ENCODE measurements at regions not wholly inside any gene's neighbourhood (a gene's known extent, or its start where the extent isn't known, plus 50 kb on each side); places are given as distances from the start of the nearest gene placed in this dataset.
A peak's percentile ranks its signal among the peaks of the same experiment; 100 is the strongest.

GRCh38 chr3:181764544-181764943, 52.8 kb downstream of the SOX2 start:
- in situ Hi-C loops (cut with HindIII; ENCODE audit: low pct_unique_long_range_greater_than_20kb, low sequenced_read_pairs): no loop called here
- DNase-seq (ENCODE audit: low read depth, low spot score): no peak

GRCh38 chr3:181770296-181770695, 58.6 kb downstream of the SOX2 start:
- in situ Hi-C loops (cut with HindIII; ENCODE audit: low pct_unique_long_range_greater_than_20kb, low sequenced_read_pairs): no loop called here

GRCh38 chr3:181771120-181771519, 59.4 kb downstream of the SOX2 start:
- in situ Hi-C loops (cut with HindIII; ENCODE audit: low pct_unique_long_range_greater_than_20kb, low sequenced_read_pairs): no loop called here
- no peak for DNase-seq (ENCODE audit: low read depth, low spot score)

More at GRCh38 chr3:181770296-181770695, 58.6 kb downstream of the SOX2 start:
- DNase-seq (ENCODE audit: low read depth, low spot score): no peak

GRCh38 chr3:181772166-181772565, 60.4 kb downstream of the SOX2 start:
- DNase-seq (ENCODE audit: low read depth, low spot score): no peak
- in situ Hi-C loops (cut with HindIII; ENCODE audit: low pct_unique_long_range_greater_than_20kb, low sequenced_read_pairs): no loop called here

GRCh38 chr3:181773921-181774320, 62.2 kb downstream of the SOX2 start:
- no peak for DNase-seq (ENCODE audit: low read depth, low spot score)

GRCh38 chr3:181782306-181782954, 70.7 kb downstream of the SOX2 start:
- in situ Hi-C loops (cut with HindIII; ENCODE audit: low pct_unique_long_range_greater_than_20kb, low sequenced_read_pairs): no loop called here
- no peak for DNase-seq (ENCODE audit: low read depth, low spot score)

More at GRCh38 chr3:181773921-181774320, 62.2 kb downstream of the SOX2 start:
- in situ Hi-C loops (cut with HindIII; ENCODE audit: low pct_unique_long_range_greater_than_20kb, low sequenced_read_pairs): no loop called here

- in situ Hi-C loops (cut with HindIII; ENCODE audit: low pct_unique_long_range_greater_than_20kb, low sequenced_read_pairs): no loop called here
- DNase-seq (ENCODE audit: low read depth, low spot score): no peak
Measured at GRCh38 chr3:181790561-181790960, 78.8 kb downstream of the SOX2 start.

GRCh38 chr3:181791056-181791955, 79.6 kb downstream of the SOX2 start:
- in situ Hi-C loops (cut with HindIII; ENCODE audit: low pct_unique_long_range_greater_than_20kb, low sequenced_read_pairs): no loop called here
- DNase-seq (ENCODE audit: low read depth, low spot score): peak; percentile 16

GRCh38 chr3:181793006-181793405, 81.3 kb downstream of the SOX2 start:
- in situ Hi-C loops (cut with HindIII; ENCODE audit: low pct_unique_long_range_greater_than_20kb, low sequenced_read_pairs): no loop called here
- DNase-seq (ENCODE audit: low read depth, low spot score): no peak

- in situ Hi-C loops (cut with HindIII; ENCODE audit: low pct_unique_long_range_greater_than_20kb, low sequenced_read_pairs): no loop called here
- DNase-seq (ENCODE audit: low read depth, low spot score): peak; percentile 28
Measured at GRCh38 chr3:181794011-181794790, 82.5 kb downstream of the SOX2 start.

GRCh38 chr3:181796641-181797040, 84.9 kb downstream of the SOX2 start:
- DNase-seq (ENCODE audit: low read depth, low spot score): no peak
- in situ Hi-C loops (cut with HindIII; ENCODE audit: low pct_unique_long_range_greater_than_20kb, low sequenced_read_pairs): no loop called here

- DNase-seq (ENCODE audit: low read depth, low spot score): peak; percentile 94
- in situ Hi-C loops (cut with HindIII; ENCODE audit: low pct_unique_long_range_greater_than_20kb, low sequenced_read_pairs): no loop called here
Measured at GRCh38 chr3:181797431-181797830, 85.7 kb downstream of the SOX2 start.

GRCh38 chr3:181805703-181806102, 94.0 kb downstream of the SOX2 start:
- in situ Hi-C loops (cut with HindIII; ENCODE audit: low pct_unique_long_range_greater_than_20kb, low sequenced_read_pairs): no loop called here
- DNase-seq (ENCODE audit: low read depth, low spot score): no peak

- no peak for DNase-seq (ENCODE audit: low read depth, low spot score)
- in situ Hi-C loops (cut with HindIII; ENCODE audit: low pct_unique_long_range_greater_than_20kb, low sequenced_read_pairs): no loop called here
Measured at GRCh38 chr3:181808053-181808452, 96.3 kb downstream of the SOX2 start.

GRCh38 chr3:181823716-181824115, 112.0 kb downstream of the SOX2 start:
- in situ Hi-C loops (cut with HindIII; ENCODE audit: low pct_unique_long_range_greater_than_20kb, low sequenced_read_pairs): no loop called here
- no peak for DNase-seq (ENCODE audit: low read depth, low spot score)

GRCh38 chr3:181824961-181825360, 113.2 kb downstream of the SOX2 start:
- DNase-seq (ENCODE audit: low read depth, low spot score): no peak
- in situ Hi-C loops (cut with HindIII; ENCODE audit: low pct_unique_long_range_greater_than_20kb, low sequenced_read_pairs): no loop called here

- no peak for DNase-seq (ENCODE audit: low read depth, low spot score)
- in situ Hi-C loops (cut with HindIII; ENCODE audit: low pct_unique_long_range_greater_than_20kb, low sequenced_read_pairs): no loop called here
Measured at GRCh38 chr3:181839039-181839915, 127.6 kb downstream of the SOX2 start.

Measured in SK-MEL-5 (cell line).